HEK293 (cell line): ENCODE measurements at regions not wholly inside any gene's neighbourhood (a gene's known extent, or its start where the extent isn't known, plus 50 kb on each side); places are given as distances from the start of the nearest gene placed in this dataset.

ENCODE experiments used
- CTCF ChIA-PET: fragments of 350-600 bp; formaldehyde crosslinking; extraction: SDS; loops from one replicate; lab custom pipeline; 2021; ENCODE audit warnings: antibody characterized with exemption; lab: Yijun Ruan, JAX
- POLR2A ChIA-PET: fragments of 300-600 bp; formaldehyde crosslinking; extraction: SDS; loops from one replicate; lab custom pipeline; 2020; ENCODE audit warnings: antibody characterized with exemption, inconsistent platforms; lab: Yijun Ruan, JAX
- H3K27ac ChIP-seq: fragments of 200-500 bp; sonication (Bioruptor generic); 2 replicates; pipeline ENCODE4 v1.5.1; 2014; ENCODE audit warnings: low read depth, low read length, control low read depth, inconsistent platforms; ENCODE audit errors: extremely low read depth
- H3K36me3 ChIP-seq, 2 experiments: fragments of 200-500 bp in 1 of 2; sonication (Bioruptor generic) in 1 of 2; 1 replicate in 1 of 2; 2 replicates in 1 of 2; pipeline ENCODE4 v1.5.1; 2014 to 2017; ENCODE audit warnings: inconsistent platforms in 2 of 2, low read length in 2 of 2; ENCODE audit not compliant: control insufficient read depth in 2 of 2, insufficient read depth in 1 of 2
- H3K4me1 ChIP-seq: fragments of 200-500 bp; sonication (Bioruptor generic); 2 replicates; pipeline ENCODE4 v1.5.1; 2014; ENCODE audit warnings: mild to moderate bottlenecking, low read length, inconsistent platforms; ENCODE audit not compliant: control insufficient read depth, insufficient read depth
- H3K4me3 ChIP-seq: 2 replicates; pipeline ENCODE4 v1.5.1; 2011; ENCODE audit warnings: low read depth, mild to moderate bottlenecking, control low read depth, low read length, moderate library complexity
- H3K9me3 ChIP-seq: fragments of 200-500 bp; sonication (Bioruptor generic); 2 replicates; pipeline ENCODE4 v1.5.1; 2014; ENCODE audit warnings: low read depth, low read length, inconsistent platforms; ENCODE audit not compliant: control insufficient read depth, insufficient read depth
- AEBP2 ChIP-seq: fragments of 450-650 bp; formaldehyde crosslinking; IDR thresholded peaks from 2 replicates; pipeline ENCODE4 v1.5.1; 2016; ENCODE audit warnings: missing biosample characterization, missing genetic modification characterization, borderline replicate concordance
- BCL11B ChIP-seq: fragments of 450-650 bp; formaldehyde crosslinking; IDR thresholded peaks from 2 replicates; pipeline ENCODE4 v1.5.1; 2016; ENCODE audit warnings: low read depth, missing biosample characterization, missing genetic modification characterization
- FEZF1 ChIP-seq: fragments of 450-650 bp; formaldehyde crosslinking; IDR thresholded peaks from 2 replicates; pipeline ENCODE4 v1.5.1; 2016; ENCODE audit warnings: missing biosample characterization, missing genetic modification characterization
- KLF16 ChIP-seq: fragments of 450-650 bp; formaldehyde crosslinking; IDR thresholded peaks from 2 replicates; pipeline ENCODE4 v1.5.1; 2017; ENCODE audit warnings: missing biosample characterization, missing genetic modification characterization
- PATZ1 ChIP-seq: fragments of 450-650 bp; formaldehyde crosslinking; IDR thresholded peaks from 2 replicates; pipeline ENCODE4 v1.5.1; 2016; ENCODE audit warnings: missing biosample characterization, missing genetic modification characterization
- PRDM4 ChIP-seq: fragments of 450-650 bp; formaldehyde crosslinking; IDR thresholded peaks from 2 replicates; pipeline ENCODE4 v1.5.1; 2017; ENCODE audit warnings: missing biosample characterization, missing genetic modification characterization
- SCRT1 ChIP-seq: fragments of 450-650 bp; formaldehyde crosslinking; IDR thresholded peaks from 2 replicates; pipeline ENCODE4 v1.5.1; 2016; ENCODE audit warnings: missing biosample characterization, missing genetic modification characterization, borderline replicate concordance
- ZBTB1 ChIP-seq: fragments of 450-650 bp; formaldehyde crosslinking; IDR thresholded peaks from 2 replicates; pipeline ENCODE4 v1.5.1; 2016; ENCODE audit warnings: missing biosample characterization, missing genetic modification characterization
- ZBTB21 ChIP-seq: fragments of 450-650 bp; formaldehyde crosslinking; IDR thresholded peaks from 2 replicates; pipeline ENCODE4 v1.5.1; 2017; ENCODE audit warnings: missing biosample characterization, missing genetic modification characterization
- ZFHX2 ChIP-seq: fragments of 450-650 bp; formaldehyde crosslinking; conservative IDR thresholded peaks from 2 replicates; pipeline ENCODE4 v1.5.1; 2016; ENCODE audit warnings: missing biosample characterization, missing genetic modification characterization
- ZNF132 ChIP-seq: fragments of 450-650 bp; formaldehyde crosslinking; IDR thresholded peaks from 2 replicates; pipeline ENCODE4 v1.5.1; 2017; ENCODE audit warnings: missing biosample characterization, missing genetic modification characterization, borderline replicate concordance
- ZNF148 ChIP-seq: fragments of 450-650 bp; formaldehyde crosslinking; IDR thresholded peaks from 2 replicates; pipeline ENCODE4 v1.5.0; 2017; ENCODE audit warnings: missing biosample characterization, missing genetic modification characterization, borderline replicate concordance
- ZNF341 ChIP-seq: fragments of 450-650 bp; formaldehyde crosslinking; IDR thresholded peaks from 2 replicates; pipeline ENCODE4; 2016; ENCODE audit warnings: low read depth, missing biosample characterization, missing genetic modification characterization
- ZNF488 ChIP-seq: fragments of 450-650 bp; formaldehyde crosslinking; IDR thresholded peaks from 2 replicates; pipeline ENCODE4 v1.5.1; 2016; ENCODE audit warnings: missing biosample characterization, missing genetic modification characterization
- ZNF626 ChIP-seq: fragments of 450-650 bp; sonication (Bioruptor Pico); formaldehyde crosslinking; IDR thresholded peaks from 2 replicates; pipeline ENCODE4 v1.5.1; 2018; ENCODE audit warnings: missing biosample characterization, missing genetic modification characterization, inconsistent platforms
- ZNF837 ChIP-seq: fragments of 450-650 bp; formaldehyde crosslinking; IDR thresholded peaks from 2 replicates; pipeline ENCODE4 v1.5.1; 2016; ENCODE audit warnings: missing biosample characterization, missing genetic modification characterization
- ZXDB ChIP-seq: fragments of 450-650 bp; formaldehyde crosslinking; IDR thresholded peaks from 2 replicates; pipeline ENCODE4 v1.5.1; 2016; ENCODE audit warnings: missing biosample characterization, missing genetic modification characterization
- TF ChIP-seq, protein P1 (sequence below): fragments of 450-650 bp; formaldehyde crosslinking; IDR thresholded peaks from 2 replicates; pipeline ENCODE4 v1.5.1; 2017; ENCODE audit warnings: missing biosample characterization, missing genetic modification characterization

DNA sequence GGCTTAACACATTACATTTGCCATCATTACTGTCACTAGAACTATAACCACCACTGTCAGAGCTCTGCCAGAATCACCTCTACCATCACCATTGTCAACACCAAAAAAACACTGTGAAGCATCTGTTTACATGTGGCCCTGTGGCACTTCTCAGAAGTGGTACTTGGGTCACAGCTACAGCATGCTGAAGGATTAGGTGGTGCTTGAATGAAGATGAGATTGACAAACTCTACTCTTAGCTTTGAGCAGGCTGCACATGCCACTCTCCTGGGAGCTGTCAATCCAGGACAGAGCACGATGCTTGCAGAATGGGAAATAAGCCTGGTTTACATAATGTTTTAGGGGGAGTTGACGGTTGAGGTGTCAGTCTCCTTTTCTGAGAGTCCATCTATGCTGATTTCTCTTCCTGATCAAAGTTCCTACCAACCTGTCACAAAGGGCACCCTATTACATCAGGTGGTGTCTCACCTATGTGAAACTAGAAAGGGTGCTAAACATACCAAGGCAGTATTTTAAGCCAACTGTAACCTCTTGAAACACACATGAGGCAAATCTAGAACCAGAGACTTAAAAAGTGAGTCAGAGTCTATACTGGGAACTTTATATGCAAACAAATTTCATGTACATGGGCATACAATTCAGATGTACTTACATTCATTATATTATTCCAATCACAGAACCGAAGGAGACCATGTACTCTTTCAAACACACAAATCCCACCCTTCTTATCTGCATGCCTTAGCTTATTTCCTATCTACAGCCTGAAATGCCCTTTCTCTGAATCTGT, 258.7 kb downstream of the EMP1 start:
- POLR2A ChIA-PET = no interaction called here
- Histone ChIP-seq H3K27ac (no peak overlapping the region), H3K36me3 (no peaks in the 10 kb centered on the region), H3K9me3 (no peaks in the 10 kb centered on the region), H3K4me1 (no peaks in the 10 kb centered on the region), H3K4me3 (no peak overlapping the region)
- CTCF ChIA-PET = interaction anchor here (0.7 kb wide), 1 partner anchor 15 kb away, joined by 3 read pairs; no protein-coding TSS in a partner anchor
- TF ChIP-seq ZNF626 (tag by site-specific recombination) = no peak
- no peak for TF ChIP-seq ZNF488 (tag by site-specific recombination)
- no peak for TF ChIP-seq PATZ1
- TF ChIP-seq PRDM4 (tag by site-specific recombination) = no peak

DNA sequence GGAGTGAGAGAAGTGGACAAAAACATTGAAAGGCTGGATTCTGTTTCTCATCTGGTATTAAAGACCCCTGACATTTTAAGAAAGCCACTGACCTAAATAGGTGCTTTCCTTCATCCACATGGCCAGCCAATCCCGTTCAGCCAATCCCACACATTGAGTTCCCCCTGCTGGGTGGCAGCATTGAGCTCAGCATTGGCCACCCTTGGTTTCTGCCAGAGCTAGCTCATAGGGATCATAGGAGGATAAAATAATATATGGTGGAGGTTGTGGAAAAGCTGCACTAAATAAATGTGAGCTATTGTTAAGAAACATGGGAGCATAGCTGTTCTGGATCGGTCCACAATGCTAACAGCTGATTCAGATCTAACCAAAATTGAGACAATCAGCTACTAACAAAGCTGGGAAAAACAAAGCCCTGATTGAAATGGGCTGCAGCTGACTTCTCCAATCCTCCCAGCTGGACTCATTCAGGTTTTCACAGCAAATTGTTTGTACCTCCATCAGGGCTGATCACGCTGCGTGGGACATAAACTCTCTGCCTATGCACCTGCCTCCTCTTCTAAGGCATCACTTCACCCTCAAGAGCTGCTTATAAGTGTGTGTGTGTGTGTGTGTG, 256.5 kb downstream of the EMP1 start:
- no peak for TF ChIP-seq ZBTB1
- TF ChIP-seq PRDM4 (tag by site-specific recombination) = no peak
- TF ChIP-seq KLF16 (tag by site-specific recombination) = no peak
- no peak for TF ChIP-seq AEBP2 (tag by site-specific recombination)
- no peak for TF ChIP-seq ZNF837 (tag by site-specific recombination)
- TF ChIP-seq, protein P1, sequence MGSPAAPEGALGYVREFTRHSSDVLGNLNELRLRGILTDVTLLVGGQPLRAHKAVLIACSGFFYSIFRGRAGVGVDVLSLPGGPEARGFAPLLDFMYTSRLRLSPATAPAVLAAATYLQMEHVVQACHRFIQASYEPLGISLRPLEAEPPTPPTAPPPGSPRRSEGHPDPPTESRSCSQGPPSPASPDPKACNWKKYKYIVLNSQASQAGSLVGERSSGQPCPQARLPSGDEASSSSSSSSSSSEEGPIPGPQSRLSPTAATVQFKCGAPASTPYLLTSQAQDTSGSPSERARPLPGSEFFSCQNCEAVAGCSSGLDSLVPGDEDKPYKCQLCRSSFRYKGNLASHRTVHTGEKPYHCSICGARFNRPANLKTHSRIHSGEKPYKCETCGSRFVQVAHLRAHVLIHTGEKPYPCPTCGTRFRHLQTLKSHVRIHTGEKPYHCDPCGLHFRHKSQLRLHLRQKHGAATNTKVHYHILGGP (tag by site-specific recombination) = no peak
- no peak for TF ChIP-seq ZNF132 (tag by site-specific recombination)
- TF ChIP-seq SCRT1 = no peak
- TF ChIP-seq FEZF1 = no peak
- TF ChIP-seq ZNF148 (tag by site-specific recombination) = no peak
- TF ChIP-seq BCL11B = no peak
- TF ChIP-seq ZBTB21 = no peak
- no peak for TF ChIP-seq ZXDB (tag by site-specific recombination)
- no peak for TF ChIP-seq ZNF341 (tag by site-specific recombination)
- no peak for TF ChIP-seq ZFHX2
- CTCF ChIA-PET = interaction anchor here (0.8 to 1.1 kb wide), 2 partner anchors 82 kb away, joined by 3 read pairs; no protein-coding TSS in a partner anchor
- H3K27ac ChIP-seq = no peak overlapping the region
- no peak overlapping the region for H3K4me3 ChIP-seq
- no peaks in the 10 kb centered on the region for H3K9me3 ChIP-seq
- POLR2A ChIA-PET = no interaction called here
- H3K4me1 ChIP-seq = no peaks in the 10 kb centered on the region
- H3K36me3 ChIP-seq = no peaks in the 10 kb centered on the region
